Cardiac fibroblast (primary cell): ENCODE measurements at regions not wholly inside any gene's neighbourhood (a gene's known extent, or its start where the extent isn't known, plus 50 kb on each side); places are given as distances from the start of the nearest gene placed in this dataset.

Experiments
- DNase-seq, 2 donors: peaks; one replicate each; pipeline versions ENCODE4 v3.0.0 to v3.0.0-alpha.2; 2010; ENCODE audit warnings: low read depth in 2 of 2
- H3K4me3 ChIP-seq, 2 donors: replicated peaks in 1 of 2; 1 replicate in 1 of 2; 2 replicates in 1 of 2; pipeline ENCODE4 v1.5.1; 2011; ENCODE audit warnings: low read depth in 2 of 2, low read length in 2 of 2, mild to moderate bottlenecking in 2 of 2, moderate library complexity in 1 of 2
- TF ChIP-seq, protein P1 (sequence below): IDR thresholded peaks from one replicate; pipeline ENCODE4 v1.5.1; 2011; ENCODE audit warnings: low read depth, mild to moderate bottlenecking, low read length, inconsistent platforms

DNA sequence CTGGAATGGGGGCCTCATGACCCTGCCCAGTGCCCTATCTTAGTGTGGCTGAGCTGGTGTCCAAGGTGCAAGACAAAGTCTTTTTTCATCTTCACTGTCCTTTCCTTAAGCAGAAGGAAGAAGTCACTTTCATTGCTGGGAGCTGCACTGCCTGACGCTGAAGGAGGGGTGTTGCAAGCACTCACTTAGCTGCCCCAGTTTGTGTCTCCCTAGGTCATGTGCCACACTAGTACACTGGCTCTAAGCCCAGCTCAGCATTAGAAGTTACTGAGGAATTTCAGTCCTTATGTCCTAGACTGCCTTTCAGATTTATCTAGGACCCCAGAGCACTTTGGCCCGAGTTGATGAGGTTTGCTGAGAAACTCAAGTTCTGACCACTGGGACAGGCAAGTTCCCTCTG is 952.0 kb upstream of the USP15 start:
- DNase-seq = no peak
- TF ChIP-seq, protein P1, sequence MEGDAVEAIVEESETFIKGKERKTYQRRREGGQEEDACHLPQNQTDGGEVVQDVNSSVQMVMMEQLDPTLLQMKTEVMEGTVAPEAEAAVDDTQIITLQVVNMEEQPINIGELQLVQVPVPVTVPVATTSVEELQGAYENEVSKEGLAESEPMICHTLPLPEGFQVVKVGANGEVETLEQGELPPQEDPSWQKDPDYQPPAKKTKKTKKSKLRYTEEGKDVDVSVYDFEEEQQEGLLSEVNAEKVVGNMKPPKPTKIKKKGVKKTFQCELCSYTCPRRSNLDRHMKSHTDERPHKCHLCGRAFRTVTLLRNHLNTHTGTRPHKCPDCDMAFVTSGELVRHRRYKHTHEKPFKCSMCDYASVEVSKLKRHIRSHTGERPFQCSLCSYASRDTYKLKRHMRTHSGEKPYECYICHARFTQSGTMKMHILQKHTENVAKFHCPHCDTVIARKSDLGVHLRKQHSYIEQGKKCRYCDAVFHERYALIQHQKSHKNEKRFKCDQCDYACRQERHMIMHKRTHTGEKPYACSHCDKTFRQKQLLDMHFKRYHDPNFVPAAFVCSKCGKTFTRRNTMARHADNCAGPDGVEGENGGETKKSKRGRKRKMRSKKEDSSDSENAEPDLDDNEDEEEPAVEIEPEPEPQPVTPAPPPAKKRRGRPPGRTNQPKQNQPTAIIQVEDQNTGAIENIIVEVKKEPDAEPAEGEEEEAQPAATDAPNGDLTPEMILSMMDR = no peak
- H3K4me3 ChIP-seq = no peak overlapping the region

DNA sequence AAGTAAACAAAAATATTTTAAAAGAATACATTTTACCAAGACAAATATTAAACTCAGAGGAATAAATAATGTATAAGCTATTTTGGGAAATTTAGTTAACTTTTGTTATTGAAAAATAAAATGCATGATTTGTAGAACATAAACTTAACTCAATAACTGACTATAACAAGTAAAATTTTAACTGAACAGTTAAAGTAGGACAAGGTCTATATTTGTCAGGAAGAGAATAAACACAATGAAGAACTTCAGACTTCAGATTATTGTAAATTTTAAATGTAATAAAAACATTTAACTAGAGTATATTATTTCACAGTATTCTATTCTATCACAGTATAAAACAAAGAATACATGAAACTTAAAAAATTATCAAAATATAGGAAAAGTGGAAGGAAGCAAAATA is 948.8 kb upstream of the USP15 start:
- DNase-seq = no peak
- TF ChIP-seq, protein P1 = no peak
- no peak overlapping the region for H3K4me3 ChIP-seq

DNA sequence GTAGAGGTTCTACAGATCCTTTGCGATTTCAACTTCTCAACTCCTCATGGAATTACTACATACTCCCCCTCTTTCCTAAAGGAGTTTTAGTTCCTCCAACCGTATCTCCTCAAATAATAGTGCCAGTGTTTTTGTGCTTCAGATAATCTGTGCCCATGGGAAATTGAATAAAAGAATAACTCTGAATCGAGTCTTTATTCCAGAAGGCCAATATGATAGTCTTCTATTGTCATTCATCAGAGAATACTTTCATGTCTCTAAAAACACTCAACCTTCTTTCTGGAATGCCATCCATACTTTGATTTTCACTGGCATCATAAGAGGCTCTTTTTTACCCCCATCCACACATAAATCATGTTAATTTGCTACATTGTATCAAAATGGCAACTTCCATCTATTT is 911.3 kb upstream of the USP15 start:
- no peak for DNase-seq
- TF ChIP-seq, protein P1 = no peak
- H3K4me3 ChIP-seq = no peak overlapping the region

DNA sequence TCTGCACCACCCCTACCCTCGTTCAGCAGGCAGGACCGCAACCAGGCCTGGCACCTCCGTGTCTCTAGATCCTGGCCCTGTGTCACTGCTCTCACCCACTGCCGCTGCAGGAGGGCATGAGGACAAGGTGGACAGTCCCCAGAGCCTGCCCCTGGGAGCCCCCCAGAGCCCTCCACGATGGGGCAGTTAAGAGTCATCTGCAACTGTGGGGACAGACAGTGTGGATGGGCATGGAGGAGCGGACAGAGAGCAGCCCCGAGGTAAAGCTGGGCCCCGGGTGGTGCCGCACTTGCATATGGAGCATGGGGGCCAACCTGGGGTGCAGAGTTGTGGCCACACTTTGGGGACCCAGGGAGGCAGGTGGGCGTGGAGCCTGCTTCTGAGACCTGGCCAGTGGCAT is 905.1 kb upstream of the USP15 start:
- no peak overlapping the region for H3K4me3 ChIP-seq
- no peak for DNase-seq
- TF ChIP-seq, protein P1 = no peak

DNA sequence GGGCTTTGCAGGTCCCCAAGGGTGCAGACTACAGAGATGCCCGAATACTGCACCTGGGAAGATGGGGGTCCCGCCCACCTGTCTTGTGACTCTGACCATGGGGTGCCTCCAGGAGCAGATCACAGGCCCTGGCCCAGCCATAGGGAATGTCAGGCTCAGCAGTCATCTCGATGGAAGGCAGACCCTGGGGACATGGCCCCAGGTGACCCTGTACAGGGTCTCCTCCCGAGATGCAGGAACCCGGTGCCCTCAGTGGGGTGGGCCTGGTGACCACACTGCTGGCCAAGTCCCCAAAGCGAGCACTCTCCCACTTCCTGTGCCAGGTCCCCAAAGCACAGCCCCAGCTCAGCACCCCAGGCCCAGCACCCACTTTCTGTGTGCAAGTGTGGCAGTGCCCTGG is 903.7 kb upstream of the USP15 start:
- TF ChIP-seq, protein P1 = no peak
- no peak for DNase-seq
- H3K4me3 ChIP-seq = no peak overlapping the region

DNA sequence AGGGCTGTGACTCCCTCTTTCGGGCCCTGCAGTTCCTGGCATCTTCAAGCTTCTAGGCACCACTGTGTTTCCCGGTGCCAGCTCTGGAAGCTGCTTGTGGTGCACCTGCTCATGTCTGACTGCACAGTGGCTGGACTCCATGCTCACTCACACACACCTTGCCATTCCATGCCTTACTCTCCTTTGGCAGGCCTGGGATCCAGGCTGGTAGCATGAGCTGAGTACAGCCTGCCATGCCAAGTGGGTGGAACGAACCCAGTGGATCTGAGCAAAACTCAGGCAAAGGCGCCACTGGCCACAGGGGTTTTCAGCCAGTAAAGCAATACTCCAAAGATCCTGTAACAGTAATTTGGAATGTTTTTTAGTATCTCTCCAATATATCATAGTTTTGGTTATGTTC is 902.7 kb upstream of the USP15 start:
- H3K4me3 ChIP-seq = no peak overlapping the region
- DNase-seq = no peak
- TF ChIP-seq, protein P1 = no peak

DNA sequence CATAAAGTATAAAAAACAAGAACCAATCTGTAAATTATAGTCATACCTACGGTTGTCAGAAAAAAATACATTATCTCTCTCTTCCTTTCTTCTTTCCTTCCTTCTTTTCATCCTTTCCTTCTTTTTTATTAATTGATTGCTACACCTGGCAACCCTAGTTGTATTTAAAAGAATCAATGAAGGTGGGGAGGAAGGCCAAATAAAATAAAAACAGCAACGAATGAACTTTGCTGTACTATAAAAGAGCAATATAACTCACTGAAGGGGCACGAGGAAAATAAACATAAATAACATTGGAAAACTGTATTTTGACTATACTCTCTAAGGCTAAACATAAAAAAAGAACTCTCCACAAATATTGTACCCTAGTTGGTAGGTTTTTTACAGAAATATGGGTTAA is 898.2 kb upstream of the USP15 start:
- TF ChIP-seq, protein P1 = no peak
- H3K4me3 ChIP-seq = no peak overlapping the region
- DNase-seq = no peak
